Left renal cortex interstitium (tissue), 4 donors: ENCODE measurements at regions not wholly inside any gene's neighbourhood (a gene's known extent, or its start where the extent isn't known, plus 50 kb on each side); places are given as distances from the start of the nearest gene placed in this dataset.

Source experiments
- DNase-seq, 4 donors: peaks; one replicate each; pipeline ENCODE4 v3.0.0-alpha.2; 2013; ENCODE audit warnings: low read depth in 4 of 4, low spot score in 2 of 4, missing footprints in 1 of 4

DNA sequence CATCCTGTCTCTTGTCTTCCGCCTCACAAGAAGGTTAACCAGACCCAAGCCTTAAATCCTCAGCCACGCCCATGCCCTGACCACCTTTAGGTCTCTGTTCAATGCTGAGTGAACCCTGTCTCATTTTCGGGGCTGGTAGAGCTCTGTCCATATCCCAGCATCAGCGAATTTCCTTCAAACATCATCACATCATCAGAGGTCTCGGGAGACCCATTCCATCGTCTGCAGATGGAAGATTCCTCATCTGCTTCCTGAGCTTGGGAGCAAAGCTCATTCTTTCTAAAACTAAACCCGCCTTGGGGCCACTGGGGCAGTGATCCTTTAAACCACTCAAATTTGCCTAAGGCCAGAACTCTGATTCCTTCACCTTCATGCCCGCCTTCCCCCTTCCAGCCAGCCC is 173.7 kb downstream of the TTC32 start:
- no peak for DNase-seq

GRCh38 chr2:19725392-19725791 is 176.4 kb downstream of the TTC32 start:
- no peak for DNase-seq

DNA sequence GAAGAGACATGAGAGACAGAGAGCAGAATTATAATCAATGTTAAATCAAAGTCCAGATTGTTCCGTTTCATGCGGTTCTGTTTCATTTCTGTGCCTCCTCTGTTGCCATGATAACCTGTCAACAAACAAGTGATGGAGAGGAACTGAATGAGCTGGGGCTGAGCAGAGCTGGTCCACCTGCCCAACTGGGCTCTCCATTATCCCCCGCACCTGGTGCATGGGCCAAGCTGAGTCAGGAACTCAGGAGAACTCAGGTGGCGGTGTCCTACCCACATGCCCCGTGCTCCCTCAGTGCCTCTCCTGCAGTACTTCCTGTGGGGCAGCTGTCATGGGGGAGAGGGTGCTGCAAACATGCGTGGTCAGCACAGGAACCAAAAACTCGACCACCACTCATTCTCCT is 178.8 kb downstream of the TTC32 start:
- no peak for DNase-seq

GRCh38 chr2:19722531-19722971 is 179.2 kb downstream of the TTC32 start:
- DNase-seq, result no peak

DNA sequence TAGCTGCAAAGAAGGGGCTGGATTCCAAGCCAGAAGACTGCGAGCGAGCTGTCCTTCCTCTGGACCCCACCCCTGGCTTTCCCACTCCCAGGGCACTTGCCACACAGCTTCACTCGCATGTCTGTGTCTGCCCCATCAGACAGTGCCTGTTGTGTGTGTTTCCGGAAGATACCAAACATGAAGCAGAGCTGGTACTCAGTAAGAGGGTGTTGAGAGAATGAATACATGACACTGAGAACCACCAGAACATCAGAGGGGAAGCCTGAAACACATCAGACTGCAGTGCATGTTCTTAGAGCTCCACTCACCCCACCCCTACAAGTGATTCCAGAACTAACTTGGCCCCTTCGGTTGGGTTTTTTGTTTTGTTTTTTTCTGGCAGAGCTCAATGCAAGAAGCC is 181.5 kb downstream of the TTC32 start:
- no peak for DNase-seq

GRCh38 chr2:19719540-19719939 is 182.2 kb downstream of the TTC32 start:
- DNase-seq, result no peak

- DNase-seq, result no peak
Measured at GRCh38 chr2:19717446-19717845, 184.3 kb downstream of the TTC32 start.

DNA sequence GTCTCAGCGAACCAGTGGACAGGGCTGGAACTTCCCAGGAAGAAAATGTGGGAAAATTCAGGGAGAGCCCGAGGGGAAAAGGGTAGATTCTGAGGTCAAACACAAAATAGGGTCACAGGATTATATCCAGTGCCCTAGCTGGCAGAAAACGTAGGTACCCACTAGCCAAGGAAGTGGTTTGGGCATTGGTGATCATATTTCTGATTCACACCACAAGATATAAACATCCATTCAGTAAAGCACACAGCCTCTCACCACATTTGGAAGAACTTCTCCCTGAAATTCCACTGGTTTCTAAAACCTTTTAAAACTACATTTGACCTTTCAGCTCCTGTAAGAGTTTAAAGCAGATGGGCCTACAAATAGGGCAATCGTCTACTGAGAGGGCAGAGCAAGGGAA is 186.9 kb downstream of the TTC32 start:
- DNase-seq, result no peak

GRCh38 chr2:19712850-19713249 is 188.9 kb downstream of the TTC32 start:
- DNase-seq, result no peak

- DNase-seq, result no peak
Measured at GRCh38 chr2:19711470-19712372, 190.1 kb downstream of the TTC32 start.

- no peak for DNase-seq
Measured at GRCh38 chr2:19710230-19710629, 191.6 kb downstream of the TTC32 start.

DNA sequence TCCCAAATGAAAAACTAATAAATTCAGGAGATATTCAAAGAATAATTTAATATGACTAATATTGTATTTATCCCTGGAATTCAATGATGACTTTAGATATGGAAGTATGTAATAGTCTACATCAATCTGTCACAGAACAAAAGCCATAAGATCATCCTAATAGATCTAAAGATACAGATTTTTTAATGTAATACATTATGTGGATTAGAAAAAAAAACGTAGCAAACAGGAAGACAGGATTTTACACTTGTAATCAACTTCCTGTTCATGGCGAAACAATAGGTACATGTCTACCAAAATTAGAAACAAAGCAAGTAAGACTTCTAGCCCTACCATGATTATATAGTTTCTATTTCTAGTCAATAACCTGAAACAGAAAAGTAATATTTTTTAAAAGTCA is 192.2 kb downstream of the TTC32 start:
- DNase-seq, result no peak

DNA sequence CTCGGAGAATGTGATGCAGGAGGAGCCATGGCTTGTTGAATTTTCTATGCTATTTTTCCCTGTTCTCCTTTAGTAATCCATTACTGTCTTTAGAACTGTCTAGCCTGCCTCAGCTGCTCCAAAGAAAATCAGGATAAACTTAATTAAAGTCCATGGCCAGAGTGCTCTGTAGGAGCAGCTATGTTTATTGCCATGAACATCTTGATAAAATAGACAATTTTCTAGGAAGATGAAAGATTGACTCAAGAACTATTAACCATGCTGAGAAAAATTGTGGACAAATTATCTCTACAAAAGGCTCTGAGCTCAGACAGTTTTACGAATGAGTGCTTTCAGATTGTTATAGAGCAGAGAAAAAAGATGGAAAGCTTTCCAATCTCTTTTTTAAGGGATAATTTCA is 193.0 kb downstream of the TTC32 start:
- DNase-seq, result no peak

- DNase-seq, result no peak
Measured at GRCh38 chr2:19706332-19706731, 195.5 kb downstream of the TTC32 start.

GRCh38 chr2:19702267-19702666 is 199.5 kb downstream of the TTC32 start:
- no peak for DNase-seq

DNA sequence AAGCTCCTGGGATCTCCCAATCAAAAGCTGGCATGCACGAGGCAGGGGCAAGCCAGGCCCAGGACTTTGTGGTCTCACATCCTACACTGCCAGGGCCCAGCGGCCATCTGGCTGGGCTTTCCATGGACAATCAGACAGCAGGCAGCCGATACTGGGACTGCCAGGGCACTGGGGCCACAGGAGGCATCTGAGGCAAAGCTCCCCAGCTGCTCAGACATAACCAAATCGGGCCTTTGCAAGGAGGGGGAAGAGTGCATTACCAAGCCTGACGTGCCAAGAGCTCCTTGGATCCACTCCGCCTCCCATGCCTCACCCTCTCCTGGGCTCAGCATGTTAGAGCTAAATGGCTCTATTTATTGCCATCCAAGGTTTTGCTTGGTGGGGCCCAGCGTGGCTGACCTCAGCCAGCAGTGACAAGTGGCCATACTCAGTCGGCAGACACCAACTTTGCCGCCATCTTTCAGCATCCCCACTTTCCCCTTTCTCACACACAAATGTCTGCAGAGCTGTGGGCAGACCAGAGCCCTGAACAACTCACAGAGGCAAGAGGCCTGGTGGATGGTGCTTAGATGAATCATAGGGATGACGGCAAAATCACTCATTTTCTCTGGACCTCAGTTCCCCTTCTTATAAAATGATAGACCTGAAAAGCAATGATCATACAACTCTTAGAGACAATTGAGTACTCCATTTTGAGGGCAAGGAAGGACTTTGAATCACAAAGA is 200.8 kb downstream of the TTC32 start:
- no peak for DNase-seq

- DNase-seq, result no peak
Measured at GRCh38 chr2:19697131-19697530, 204.7 kb downstream of the TTC32 start.

DNA sequence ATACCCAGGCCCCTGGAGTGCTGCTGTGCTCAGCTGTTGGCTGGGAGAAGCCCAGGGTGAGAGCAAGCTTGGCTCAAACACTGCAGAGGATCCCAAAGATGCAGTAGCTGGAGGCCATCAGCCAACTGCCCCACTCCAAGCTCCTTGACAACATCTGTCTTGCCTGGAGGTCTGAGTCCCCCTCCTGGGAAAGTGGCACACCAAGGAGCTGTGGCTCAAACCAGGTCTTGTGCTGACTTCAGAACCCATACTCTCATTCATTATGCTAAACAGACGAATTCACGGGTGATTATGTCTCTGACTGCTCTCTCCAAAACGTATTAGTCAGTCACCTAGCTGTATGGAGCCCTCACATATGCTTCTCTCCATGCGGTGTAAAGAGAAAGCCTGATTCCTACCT is 206.1 kb downstream of the TTC32 start:
- no peak for DNase-seq

GRCh38 chr2:19691892-19692291 is 209.9 kb downstream of the TTC32 start:
- DNase-seq, result no peak

DNA sequence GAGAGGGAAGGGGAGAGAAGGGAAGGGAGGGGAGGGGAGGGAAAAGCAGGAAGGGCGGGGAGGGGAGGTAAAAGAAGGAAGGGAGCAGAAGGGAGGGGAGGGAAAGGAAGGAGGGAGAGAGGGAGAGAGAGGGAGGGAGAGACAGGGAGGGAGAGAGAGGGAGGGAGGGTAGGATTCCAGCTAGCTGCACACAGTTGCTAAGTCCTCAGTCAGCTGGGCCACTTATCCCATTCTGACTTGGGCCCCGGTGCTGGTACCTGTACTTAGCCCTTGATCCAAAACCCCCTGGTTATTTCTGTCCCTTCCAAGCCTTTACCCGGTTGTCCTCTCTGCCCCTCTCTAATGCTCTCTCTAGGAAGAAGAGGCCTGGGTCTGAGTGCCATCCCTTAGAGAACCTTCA is 211.4 kb downstream of the TTC32 start:
- no peak for DNase-seq

DNA sequence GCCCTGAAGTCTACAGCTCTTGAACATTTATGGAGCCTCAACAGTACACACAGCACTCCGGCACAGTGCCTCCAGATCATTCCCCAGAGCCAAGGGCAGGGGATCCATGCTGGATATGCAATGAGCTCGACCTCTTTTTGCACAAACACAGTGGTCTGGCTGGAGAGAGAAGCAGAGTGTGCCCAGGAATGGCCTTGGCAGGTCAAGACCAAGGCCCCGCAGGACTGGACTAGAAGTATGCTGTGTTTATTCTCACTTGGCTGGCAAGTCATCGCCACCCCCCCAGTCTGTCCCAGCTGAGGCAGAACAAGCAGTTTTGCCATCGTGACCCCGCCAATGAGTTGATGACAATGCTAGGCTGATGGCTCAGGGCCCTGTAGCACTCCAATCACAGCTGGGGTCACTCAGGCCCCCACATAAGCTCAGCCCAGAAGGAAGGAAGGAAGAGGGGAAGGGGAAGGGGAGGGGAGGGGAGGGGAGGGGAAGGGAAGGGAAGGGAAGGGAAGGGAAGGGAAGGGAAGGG is 212.1 kb downstream of the TTC32 start:
- DNase-seq, result no peak

DNA sequence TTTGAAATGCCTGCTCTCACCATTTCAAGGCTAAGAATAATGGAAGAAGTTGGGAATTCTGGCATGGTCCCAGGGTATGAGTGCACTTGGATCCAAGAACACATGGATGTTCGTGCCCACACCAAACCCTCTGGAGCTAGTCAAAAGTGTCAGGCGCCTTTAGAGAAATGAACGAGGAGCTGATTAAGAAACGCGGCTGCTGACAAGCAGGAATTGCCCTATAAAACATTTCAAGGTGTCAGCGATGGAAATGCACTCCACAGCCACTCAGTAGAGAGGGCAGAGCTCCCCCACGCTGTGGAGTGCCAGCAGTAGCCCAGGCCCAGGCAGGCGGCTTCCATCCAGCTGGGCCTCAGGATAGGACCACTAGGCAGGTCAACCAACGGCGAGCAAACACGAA is 213.7 kb downstream of the TTC32 start:
- no peak for DNase-seq
